Activated T-cell treated with anti-CD3 and anti-CD28 coated beads, Interleukin-2, amount 50 U/mL, for 24 hours (primary cell): ENCODE measurements at regions not wholly inside any gene's neighbourhood (a gene's known extent, or its start where the extent isn't known, plus 50 kb on each side); places are given as distances from the start of the nearest gene placed in this dataset.

ENCODE experiments used
- DNase-seq: peaks from one replicate; pipeline ENCODE4 v3.0.0-alpha.2; 2020
- H3K27ac Mint-ChIP-seq: 2 replicates; pipeline ENCODE4 v1.8.0; 2020; ENCODE audit warnings: mild to moderate bottlenecking, mixed read lengths
- H3K27me3 Mint-ChIP-seq: 2 replicates; pipeline ENCODE4 v1.8.0; 2020; ENCODE audit warnings: mixed read lengths
- H3K36me3 Mint-ChIP-seq: 2 replicates; pipeline ENCODE4 v1.8.0; 2020; ENCODE audit warnings: low read depth, mixed read lengths
- H3K4me1 Mint-ChIP-seq: 2 replicates; pipeline ENCODE4 v1.8.0; 2020; ENCODE audit warnings: low read depth, mixed read lengths
- H3K4me3 Mint-ChIP-seq: 2 replicates; pipeline ENCODE4 v1.8.0; 2020; ENCODE audit warnings: mild to moderate bottlenecking, moderate library complexity, mixed read lengths
- H3K9me3 Mint-ChIP-seq: 2 replicates; pipeline ENCODE4 v1.8.0; 2020; ENCODE audit warnings: mixed read lengths

GRCh38 chr6:21441386-21441785 is 152.2 kb upstream of the SOX4 start:
- peaks cover 36% of the 10 kb centered on the region for H3K4me1 Mint-ChIP-seq
- DNase-seq, result no peak
- no peaks in the 10 kb centered on the region for H3K36me3 Mint-ChIP-seq
- no peaks in the 10 kb centered on the region for H3K9me3 Mint-ChIP-seq
- H3K4me3 Mint-ChIP-seq, result no peak overlapping the region
- no peak overlapping the region for H3K27ac Mint-ChIP-seq
- peaks cover 54% of the 10 kb centered on the region for H3K27me3 Mint-ChIP-seq

DNA sequence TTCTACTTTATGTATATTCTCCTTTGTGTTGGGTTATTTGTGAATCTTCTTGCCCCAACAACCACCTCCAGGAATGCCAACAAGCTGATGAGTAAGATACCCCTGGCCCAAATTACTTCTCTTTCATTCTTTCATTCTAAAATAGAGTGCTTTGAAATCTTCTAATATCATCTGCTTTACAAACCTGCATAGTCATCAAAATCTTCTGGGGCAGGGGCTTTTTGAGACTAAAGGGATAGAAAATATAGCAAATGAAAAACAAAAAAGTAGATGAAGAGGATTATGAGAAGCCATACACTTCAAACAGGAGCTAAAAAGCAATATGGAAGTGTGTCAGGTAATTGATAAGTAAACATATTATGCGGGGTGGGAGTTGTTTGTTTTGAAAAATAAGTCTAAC is 150.7 kb upstream of the SOX4 start:
- Mint-ChIP-seq H3K4me3 (no peak overlapping the region), H3K27ac (no peak overlapping the region), H3K9me3 (no peaks in the 10 kb centered on the region), H3K36me3 (no peaks in the 10 kb centered on the region), H3K27me3 (peaks cover 57% of the 10 kb centered on the region), H3K4me1 (peaks cover 32% of the 10 kb centered on the region)
- no peak for DNase-seq

DNA sequence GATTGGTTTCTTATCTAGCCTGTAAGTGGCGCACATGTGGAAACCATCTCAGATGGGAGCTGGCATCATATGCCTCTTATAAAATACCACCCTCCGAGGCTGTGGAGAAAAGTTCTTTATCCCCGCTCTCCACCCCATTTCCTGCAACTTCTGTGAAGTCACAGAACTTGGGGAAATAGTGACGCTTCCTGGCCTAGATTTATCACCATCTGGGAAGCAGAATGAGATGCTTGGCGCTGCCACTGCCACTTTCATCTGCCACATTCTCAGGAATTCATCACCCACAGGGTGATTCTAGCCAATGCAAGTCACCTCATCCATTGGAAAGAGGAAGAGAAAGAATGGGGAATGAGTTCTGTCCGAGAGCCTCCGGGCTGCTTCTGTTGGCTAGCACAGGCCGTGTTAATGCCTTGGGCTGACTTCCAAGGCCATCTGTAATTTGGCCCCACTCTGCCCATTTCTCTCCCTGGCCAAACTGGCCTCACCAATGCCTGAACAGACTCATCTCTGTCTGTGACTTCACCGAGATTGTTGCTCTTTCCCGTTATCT is 148.8 kb upstream of the SOX4 start:
- H3K27ac Mint-ChIP-seq, result no peak overlapping the region
- H3K4me3 Mint-ChIP-seq, result no peak overlapping the region
- H3K4me1 Mint-ChIP-seq, result peaks cover 12% of the 10 kb centered on the region
- H3K9me3 Mint-ChIP-seq, result no peaks in the 10 kb centered on the region
- H3K27me3 Mint-ChIP-seq, result peaks cover 58% of the 10 kb centered on the region
- H3K36me3 Mint-ChIP-seq, result no peaks in the 10 kb centered on the region
- DNase-seq, result no peak

DNA sequence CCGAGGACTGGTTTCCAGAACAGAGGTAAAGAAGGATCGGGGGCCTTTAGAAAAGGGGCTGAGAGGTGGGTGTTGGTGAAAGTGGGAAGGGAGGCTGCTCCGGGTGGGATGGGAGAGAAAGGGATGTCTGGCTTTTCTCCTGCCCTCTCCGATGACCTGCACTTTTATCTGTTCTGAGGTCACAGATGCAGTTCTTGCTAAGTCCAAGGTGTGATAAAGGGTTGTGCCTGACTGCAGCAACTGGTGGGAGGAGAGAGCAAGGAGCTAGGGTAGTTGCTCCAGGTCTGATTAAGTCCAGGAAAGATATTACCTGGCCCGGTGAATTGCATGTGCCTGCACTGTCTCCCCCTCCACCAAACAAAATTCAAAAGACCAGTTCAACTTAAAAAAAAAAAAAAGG is 145.6 kb upstream of the SOX4 start:
- Mint-ChIP-seq H3K4me1 (no peaks in the 10 kb centered on the region), H3K27me3 (peaks cover 47% of the 10 kb centered on the region), H3K9me3 (no peaks in the 10 kb centered on the region), H3K4me3 (no peak overlapping the region), H3K36me3 (no peaks in the 10 kb centered on the region), H3K27ac (no peak overlapping the region)
- no peak for DNase-seq

- Mint-ChIP-seq H3K27me3 (peaks cover 44% of the 10 kb centered on the region), H3K9me3 (no peaks in the 10 kb centered on the region), H3K27ac (no peak overlapping the region), H3K4me1 (no peaks in the 10 kb centered on the region), H3K36me3 (no peaks in the 10 kb centered on the region), H3K4me3 (no peak overlapping the region)
- DNase-seq, result no peak
These were observed 145.0 kb upstream of the SOX4 start for GRCh38 chr6:21448485-21449109.

DNA sequence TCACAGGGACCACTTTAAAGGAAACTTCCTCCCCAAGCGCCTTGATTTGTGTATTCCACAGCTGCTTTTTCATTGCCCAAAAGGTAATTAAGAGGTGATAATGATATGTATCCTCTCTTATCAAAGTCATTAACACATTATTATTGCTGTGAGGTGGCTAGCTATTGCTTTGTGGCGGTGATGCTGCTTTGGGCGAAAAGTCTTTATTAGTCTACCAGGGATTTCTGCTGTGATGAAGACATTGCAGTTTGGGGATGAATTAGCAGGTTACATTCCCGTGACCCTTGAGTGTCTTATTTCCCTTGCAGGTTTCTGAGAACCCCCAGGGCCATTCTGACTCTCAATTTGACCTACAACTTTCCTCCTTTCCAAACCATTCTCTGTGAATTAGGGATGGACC is 143.4 kb upstream of the SOX4 start:
- Mint-ChIP-seq H3K4me3 (no peak overlapping the region), H3K36me3 (no peaks in the 10 kb centered on the region), H3K9me3 (no peaks in the 10 kb centered on the region), H3K27me3 (peaks cover 40% of the 10 kb centered on the region), H3K27ac (no peak overlapping the region), H3K4me1 (no peaks in the 10 kb centered on the region)
- DNase-seq, result no peak

DNA sequence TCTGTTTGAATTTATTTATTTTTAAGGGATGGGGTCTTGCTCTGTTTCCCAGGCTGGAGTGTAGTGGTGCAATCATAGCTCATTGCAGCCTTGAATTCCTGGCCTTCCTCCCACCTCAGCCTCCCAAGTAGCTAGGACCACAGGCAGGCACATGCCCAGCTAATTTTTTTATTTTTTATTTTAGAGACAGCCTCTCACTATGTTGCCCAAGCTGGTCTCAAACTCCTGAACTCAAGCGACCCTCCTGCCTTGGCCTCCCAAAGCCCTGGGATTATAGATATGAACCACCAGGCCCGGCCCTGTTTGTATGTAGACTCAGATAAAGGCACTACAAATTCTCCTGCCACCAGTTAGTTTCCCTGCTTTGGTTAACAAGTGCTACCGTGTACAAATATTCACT is 142.9 kb upstream of the SOX4 start:
- DNase-seq, result no peak
- no peak overlapping the region for H3K4me3 Mint-ChIP-seq
- no peak overlapping the region for H3K27ac Mint-ChIP-seq
- no peaks in the 10 kb centered on the region for H3K36me3 Mint-ChIP-seq
- no peaks in the 10 kb centered on the region for H3K4me1 Mint-ChIP-seq
- H3K9me3 Mint-ChIP-seq, result no peaks in the 10 kb centered on the region
- peaks cover 37% of the 10 kb centered on the region for H3K27me3 Mint-ChIP-seq

DNA sequence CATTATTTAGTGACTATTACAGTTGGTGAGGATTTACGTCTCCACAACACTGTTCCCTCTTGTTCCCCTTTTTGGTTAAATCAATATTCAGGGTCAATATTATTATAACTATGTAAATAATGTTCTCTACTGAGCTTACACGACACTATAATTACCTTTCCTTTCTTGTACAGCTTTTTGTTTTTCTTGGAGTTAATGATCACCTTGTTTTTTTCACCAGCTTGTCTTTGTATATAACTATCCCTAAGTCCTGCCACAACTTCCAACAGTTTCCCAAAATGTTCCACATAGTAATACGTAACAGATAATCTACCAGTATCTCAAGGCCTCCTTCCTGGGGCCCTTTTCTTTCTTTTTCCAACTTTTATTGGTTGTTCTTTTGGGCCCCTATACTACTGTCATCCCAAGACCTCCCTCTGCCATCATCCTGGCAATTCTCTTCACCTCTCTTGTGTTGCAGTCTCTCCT is 142.0 kb upstream of the SOX4 start:
- H3K27ac Mint-ChIP-seq, result no peak overlapping the region
- no peak for DNase-seq
- no peaks in the 10 kb centered on the region for H3K9me3 Mint-ChIP-seq
- H3K4me1 Mint-ChIP-seq, result no peaks in the 10 kb centered on the region
- H3K4me3 Mint-ChIP-seq, result no peak overlapping the region
- no peaks in the 10 kb centered on the region for H3K36me3 Mint-ChIP-seq
- peaks cover 28% of the 10 kb centered on the region for H3K27me3 Mint-ChIP-seq

DNA sequence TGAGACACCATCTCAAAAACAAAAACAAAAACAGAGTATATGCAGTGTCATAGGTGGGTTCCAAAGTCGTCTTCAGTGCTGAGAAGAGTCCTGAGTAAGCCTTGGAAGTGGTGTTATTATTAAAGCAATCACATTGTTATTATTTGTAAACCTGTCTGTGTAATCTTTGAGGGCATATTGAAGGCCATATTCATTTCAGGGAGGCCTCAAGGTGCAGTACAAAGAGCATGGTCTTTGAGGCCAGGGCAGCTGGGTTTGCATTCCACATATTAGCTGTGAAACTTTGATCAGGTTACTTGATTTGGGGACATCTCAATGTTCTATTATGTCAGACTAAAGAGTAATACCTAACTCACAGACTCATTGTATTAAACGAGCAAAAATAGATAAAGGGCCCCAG is 139.3 kb upstream of the SOX4 start:
- Mint-ChIP-seq H3K9me3 (no peaks in the 10 kb centered on the region), H3K27me3 (peaks cover 19% of the 10 kb centered on the region)

DNA sequence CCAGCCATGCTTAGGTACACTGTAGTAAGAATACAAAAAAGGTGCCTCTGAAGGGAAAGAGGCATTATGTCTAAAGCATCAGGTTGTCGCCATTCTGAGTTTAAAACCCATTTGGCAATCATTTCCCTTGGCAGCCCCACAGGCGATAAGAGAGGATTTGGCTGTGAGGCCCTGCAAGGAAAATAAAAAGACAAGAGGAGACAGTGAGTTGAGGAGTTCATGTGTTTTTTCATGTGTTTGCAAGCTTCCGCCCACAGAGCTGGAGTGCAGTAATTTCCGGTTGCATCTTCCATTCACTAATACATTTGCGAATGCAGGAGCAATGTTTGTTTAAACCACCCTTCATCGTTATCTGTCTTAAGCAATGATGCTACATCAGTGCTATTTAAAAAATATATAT is 138.5 kb upstream of the SOX4 start:
- H3K4me1 Mint-ChIP-seq, result no peaks in the 10 kb centered on the region
- H3K4me3 Mint-ChIP-seq, result no peak overlapping the region
- H3K36me3 Mint-ChIP-seq, result no peaks in the 10 kb centered on the region
- DNase-seq, result no peak
- H3K27me3 Mint-ChIP-seq, result peaks cover 15% of the 10 kb centered on the region
- H3K9me3 Mint-ChIP-seq, result no peaks in the 10 kb centered on the region
- no peak overlapping the region for H3K27ac Mint-ChIP-seq

More for the DNA sequence above, 139.3 kb upstream of the SOX4 start:
- DNase-seq, result no peak
- no peak overlapping the region for H3K27ac Mint-ChIP-seq
- no peaks in the 10 kb centered on the region for H3K36me3 Mint-ChIP-seq
- H3K4me3 Mint-ChIP-seq, result no peak overlapping the region
- no peaks in the 10 kb centered on the region for H3K4me1 Mint-ChIP-seq

GRCh38 chr6:21457647-21458046 is 135.9 kb upstream of the SOX4 start:
- Mint-ChIP-seq H3K36me3 (no peaks in the 10 kb centered on the region), H3K27ac (no peak overlapping the region), H3K9me3 (no peaks in the 10 kb centered on the region), H3K27me3 (peaks cover 7% of the 10 kb centered on the region), H3K4me1 (no peaks in the 10 kb centered on the region), H3K4me3 (no peak overlapping the region)
- DNase-seq, result no peak

DNA sequence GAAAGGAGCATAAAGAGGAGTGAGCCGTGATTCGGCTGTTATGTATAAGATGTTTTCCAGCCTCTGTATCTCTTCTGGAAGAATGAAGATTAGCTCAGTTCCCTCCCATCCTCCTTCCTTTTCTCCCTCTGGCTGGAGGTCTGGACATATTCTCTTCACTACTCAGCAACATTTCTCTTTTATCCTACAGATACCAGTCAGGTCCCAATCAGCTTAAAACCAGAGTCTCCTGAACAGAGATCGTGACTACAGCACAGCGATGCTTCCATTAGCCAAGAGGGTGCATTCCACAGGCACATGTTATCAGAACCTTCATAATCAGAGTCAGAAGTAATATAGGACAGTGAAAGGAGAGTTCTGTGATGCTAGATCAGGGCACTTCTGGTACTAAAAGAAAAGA is 133.9 kb upstream of the SOX4 start:
- no peak for DNase-seq
- H3K4me1 Mint-ChIP-seq, result no peaks in the 10 kb centered on the region
- H3K4me3 Mint-ChIP-seq, result no peak overlapping the region
- peaks cover 2% of the 10 kb centered on the region for H3K27me3 Mint-ChIP-seq
- no peaks in the 10 kb centered on the region for H3K9me3 Mint-ChIP-seq
- H3K36me3 Mint-ChIP-seq, result no peaks in the 10 kb centered on the region
- no peak overlapping the region for H3K27ac Mint-ChIP-seq

DNA sequence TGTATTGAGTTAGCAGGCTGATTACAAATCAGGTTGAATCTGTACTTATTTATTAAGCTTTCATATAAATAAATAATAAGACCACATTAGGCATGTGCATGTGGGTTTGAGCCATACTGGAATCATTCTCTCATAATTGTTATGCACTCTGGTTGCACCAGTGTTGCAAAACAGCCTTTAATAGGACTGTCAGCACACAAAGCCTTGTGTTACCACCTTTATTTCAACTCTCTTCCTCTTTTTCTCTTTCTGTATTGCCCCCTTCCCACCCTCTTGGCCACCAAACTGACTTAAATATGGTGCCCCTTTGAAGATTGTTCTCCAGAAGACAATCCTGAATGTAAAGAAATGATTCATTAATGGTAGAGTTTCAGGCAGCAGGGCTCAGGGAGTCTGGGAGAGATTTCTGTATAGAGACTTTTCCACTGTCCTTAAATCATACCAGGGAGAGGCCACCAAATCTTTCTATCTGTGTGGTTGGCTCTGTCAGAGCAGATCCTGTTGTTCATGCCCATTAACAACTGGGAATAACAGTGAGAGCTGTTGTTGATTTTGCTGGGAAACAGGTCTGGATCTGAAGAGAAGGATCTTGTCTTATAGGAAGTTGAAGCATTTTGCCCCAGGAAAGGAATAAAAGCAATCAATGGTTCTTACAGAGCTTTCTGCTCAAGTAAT is 131.6 kb upstream of the SOX4 start:
- Mint-ChIP-seq H3K27ac (no peak overlapping the region), H3K27me3 (peaks cover 2% of the 10 kb centered on the region), H3K4me1 (no peaks in the 10 kb centered on the region), H3K36me3 (no peaks in the 10 kb centered on the region), H3K4me3 (no peak overlapping the region), H3K9me3 (no peaks in the 10 kb centered on the region)
- DNase-seq, result no peak

DNA sequence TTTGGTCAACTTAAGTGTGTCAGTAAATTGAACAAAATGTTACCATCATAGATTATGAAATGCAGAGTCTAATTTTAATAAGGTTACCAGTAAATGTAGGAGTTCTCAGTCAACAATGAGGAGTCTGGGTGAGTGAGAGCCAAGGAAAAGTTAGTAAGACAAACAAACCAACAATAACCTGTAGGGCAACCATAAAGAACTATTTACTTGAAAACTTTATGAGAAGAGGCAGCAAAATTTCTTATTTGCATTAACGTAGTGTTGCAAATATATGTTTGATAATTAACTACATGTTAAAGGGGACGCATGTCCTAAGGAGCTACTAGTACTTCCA is 131.1 kb upstream of the SOX4 start:
- H3K27ac Mint-ChIP-seq, result no peak overlapping the region

DNA sequence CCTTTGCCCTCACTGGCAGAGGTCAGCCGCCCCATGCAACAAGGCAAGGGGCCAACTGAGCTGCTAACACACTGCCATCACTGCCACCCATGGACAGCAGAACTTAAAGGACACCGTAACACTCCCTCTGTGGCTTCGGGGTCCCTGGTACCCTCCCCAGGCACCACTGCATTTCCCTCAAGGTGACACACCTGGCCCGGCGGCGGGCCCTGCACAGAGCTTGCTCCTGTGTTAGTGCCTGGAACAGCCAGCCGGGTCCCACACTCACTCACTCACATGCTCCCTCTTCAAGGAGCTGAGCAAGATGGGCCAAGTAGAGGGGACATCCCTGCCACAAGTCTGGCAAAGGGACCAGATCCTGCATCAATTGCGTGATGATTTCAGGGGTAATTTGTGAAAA is 126.5 kb upstream of the SOX4 start:
- Mint-ChIP-seq H3K27me3 (no peaks in the 10 kb centered on the region), H3K4me1 (no peaks in the 10 kb centered on the region), H3K27ac (no peak overlapping the region), H3K4me3 (no peak overlapping the region), H3K9me3 (no peaks in the 10 kb centered on the region), H3K36me3 (no peaks in the 10 kb centered on the region)
- DNase-seq, result no peak

More for the DNA sequence above, 131.1 kb upstream of the SOX4 start:
- Mint-ChIP-seq H3K36me3 (no peaks in the 10 kb centered on the region), H3K9me3 (no peaks in the 10 kb centered on the region), H3K27me3 (peaks cover 2% of the 10 kb centered on the region), H3K4me1 (no peaks in the 10 kb centered on the region), H3K4me3 (no peak overlapping the region)
- DNase-seq, result no peak
